Cardiac septum (tissue), 1 donor: ENCODE measurements at regions not wholly inside any gene's neighbourhood (a gene's known extent, or its start where the extent isn't known, plus 50 kb on each side); places are given as distances from the start of the nearest gene placed in this dataset.
"Not testable (repeated sequence)": the region's sequence is repeated elsewhere in the genome, so short reads cannot be mapped to it uniquely, and the experiment has no call there.

ENCODE experiments used
- DNase-seq: peaks from one replicate; pipeline ENCODE4 v3.0.0-alpha.2; 2020; ENCODE audit warnings: low spot score
- intact Hi-C: fragments of 100-400 bp; cut with DNase I; formaldehyde crosslinking; loops from one replicate; pipeline ENCODE4 v1.14.0; 2022
- donor health status: DM: no; HTN: no; CAD: no.

GRCh38 chr1:189783456-189783855 lies 694.2 kb downstream of the BRINP3 start:
- no peak for DNase-seq
- intact Hi-C loops, result no loop called here

DNA sequence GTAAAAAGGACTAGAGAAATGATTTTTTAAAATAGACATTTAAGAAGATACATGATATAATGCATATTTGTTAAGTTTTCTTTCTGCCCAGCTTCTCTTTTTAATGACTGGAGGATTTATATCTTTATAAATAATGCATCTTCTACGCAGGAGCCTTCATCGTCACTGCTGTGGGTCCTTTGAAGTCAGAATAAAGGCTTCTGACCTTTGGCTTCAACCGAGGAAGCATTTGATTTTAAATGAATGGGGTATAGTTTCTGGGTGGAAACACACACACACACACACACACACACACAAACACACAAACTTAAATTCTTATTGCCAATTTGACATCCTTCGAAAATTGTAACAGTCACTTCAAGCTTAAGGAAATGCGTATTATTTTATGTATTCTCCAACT lies 690.9 kb downstream of the BRINP3 start:
- no peak for DNase-seq
- intact Hi-C loops, result no loop called here

DNA sequence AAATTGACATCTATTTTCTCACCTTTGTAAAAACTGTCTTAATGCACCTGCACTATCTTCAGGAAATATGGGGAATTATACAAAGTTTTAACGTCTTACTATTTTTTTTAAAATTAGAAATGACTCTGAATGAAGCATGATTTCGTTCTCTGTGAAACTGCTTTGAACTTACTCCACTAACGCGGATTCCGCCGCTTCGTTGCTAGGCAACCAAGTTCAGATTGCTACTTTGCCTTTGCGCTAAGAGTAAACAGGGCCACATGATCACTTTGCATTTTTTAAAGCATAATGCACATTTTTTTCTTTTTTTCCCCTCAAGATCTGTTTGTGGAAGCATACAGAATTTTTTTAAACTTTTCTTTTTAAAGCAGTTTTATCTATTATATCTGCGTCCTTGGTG lies 690.5 kb downstream of the BRINP3 start:
- intact Hi-C loops, result no loop called here

DNA sequence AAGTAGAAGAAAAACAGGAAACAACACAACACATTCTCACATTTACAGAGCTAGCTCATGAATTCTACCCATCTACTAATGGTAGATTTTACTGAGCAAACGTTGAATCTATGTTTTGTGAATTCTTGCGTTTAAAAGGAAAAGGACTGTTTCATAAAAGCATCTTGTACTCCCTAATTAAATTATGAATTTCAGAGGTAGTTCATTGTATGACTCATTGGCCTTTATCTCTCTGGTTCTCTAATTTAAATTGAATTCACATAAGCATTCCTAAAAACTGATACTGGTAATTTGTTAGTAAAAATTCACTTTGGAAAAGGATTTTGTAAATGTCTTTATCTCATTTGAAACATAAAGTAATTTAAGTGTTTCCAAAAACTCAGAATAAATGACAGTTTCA lies 687.3 kb downstream of the BRINP3 start:
- intact Hi-C loops, result no loop called here

More for the DNA sequence above, 690.5 kb downstream of the BRINP3 start:
- no peak for DNase-seq

GRCh38 chr1:189803364-189803763 lies 674.3 kb downstream of the BRINP3 start:
- no peak for DNase-seq
- intact Hi-C loops, result no loop called here

More for the DNA sequence above, 687.3 kb downstream of the BRINP3 start:
- DNase-seq, result no peak

DNA sequence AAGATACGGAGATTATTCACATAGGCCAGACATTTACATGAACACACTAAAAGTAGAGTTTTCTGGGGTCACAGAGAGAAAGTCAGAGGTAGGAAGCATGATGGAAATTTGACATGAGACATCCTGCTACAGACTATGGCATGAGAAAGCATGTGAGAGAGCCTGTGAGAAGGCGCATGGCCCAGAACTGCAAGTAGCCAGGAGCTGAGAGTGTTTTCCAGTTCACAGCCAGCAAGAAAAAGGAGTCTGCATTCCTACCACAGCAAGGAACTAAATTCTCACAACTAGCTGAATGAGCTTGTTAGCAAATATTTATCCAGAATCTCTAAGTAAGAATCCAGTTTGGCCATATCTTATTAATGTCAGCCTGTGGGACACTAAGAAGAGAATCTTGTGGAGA lies 673.3 kb downstream of the BRINP3 start:
- DNase-seq, result no peak
- intact Hi-C loops, result no loop called here

GRCh38 chr1:189805735-189806134 lies 671.9 kb downstream of the BRINP3 start:
- intact Hi-C loops, result no loop called here

DNA sequence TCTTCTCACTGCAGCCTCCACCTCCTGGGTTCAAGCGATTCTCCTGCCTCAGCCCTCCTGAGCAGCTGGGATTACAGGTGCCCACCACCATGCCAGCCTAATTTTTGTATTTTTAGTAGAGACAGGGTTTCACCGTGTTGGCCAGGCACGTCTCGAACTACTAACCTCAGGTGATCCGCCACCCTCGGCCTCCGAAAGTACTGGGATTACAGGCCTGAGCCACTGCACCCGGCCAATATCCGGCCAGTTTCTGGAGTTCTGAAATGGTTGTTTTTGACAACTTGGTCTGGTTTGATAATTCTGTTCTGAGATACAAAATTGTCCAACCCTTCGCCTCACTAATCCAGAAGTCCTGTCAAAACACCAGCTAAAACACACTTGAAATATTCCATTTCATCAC lies 667.0 kb downstream of the BRINP3 start:
- DNase-seq, intact Hi-C loops: not testable (repeated sequence)

More at GRCh38 chr1:189805735-189806134, 671.9 kb downstream of the BRINP3 start:
- DNase-seq, result no peak

- DNase-seq, result no peak
- intact Hi-C loops, result no loop called here
These were observed 665.7 kb downstream of the BRINP3 start for GRCh38 chr1:189811960-189812359.

DNA sequence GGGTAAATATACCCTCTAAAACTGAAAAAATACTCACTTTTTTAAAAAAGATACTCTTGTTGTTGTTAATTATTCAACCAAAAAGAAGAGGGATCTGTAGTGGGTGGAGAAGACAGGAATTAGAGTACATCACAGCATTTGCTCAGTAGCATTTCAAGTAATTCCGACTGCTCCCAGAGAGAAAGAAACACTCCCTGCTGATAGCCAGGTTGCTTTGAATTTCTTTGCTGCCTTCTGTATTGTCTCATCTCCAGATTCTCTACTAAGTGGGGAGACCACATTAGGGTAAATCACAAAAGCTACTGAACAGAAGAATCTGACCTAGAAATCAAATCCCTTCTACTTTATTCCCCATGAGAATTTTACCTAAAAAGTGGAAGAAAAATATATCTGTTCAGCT lies 661.1 kb downstream of the BRINP3 start:
- intact Hi-C loops, result no loop called here
- DNase-seq, result no peak

- intact Hi-C loops, result no loop called here
- DNase-seq, result no peak
These were observed 657.9 kb downstream of the BRINP3 start for GRCh38 chr1:189819751-189820150.

DNA sequence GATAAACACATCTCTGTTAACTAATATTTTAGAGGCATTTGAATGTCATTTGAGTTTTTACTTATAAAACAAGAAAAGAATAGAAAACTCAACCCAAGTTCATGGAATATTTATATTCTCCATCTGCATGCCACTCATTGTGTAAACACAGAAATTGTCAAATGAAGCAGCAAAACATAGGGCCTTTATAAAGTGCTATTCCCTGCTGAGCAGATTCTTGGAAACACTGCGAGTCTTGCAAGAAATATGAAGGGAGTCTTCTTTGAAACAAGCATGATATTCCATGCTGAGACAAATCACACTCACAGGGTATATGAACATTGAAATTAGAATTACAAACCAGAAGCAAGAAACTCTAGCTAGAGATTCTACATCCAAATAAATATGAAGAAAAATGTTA lies 655.8 kb downstream of the BRINP3 start:
- no peak for DNase-seq
- intact Hi-C loops, result no loop called here

- no peak for DNase-seq
- intact Hi-C loops, result no loop called here
These were observed 642.9 kb downstream of the BRINP3 start for GRCh38 chr1:189834813-189835212.

- DNase-seq, result no peak
- intact Hi-C loops, result no loop called here
These were observed 630.1 kb downstream of the BRINP3 start for GRCh38 chr1:189847613-189848012.

DNA sequence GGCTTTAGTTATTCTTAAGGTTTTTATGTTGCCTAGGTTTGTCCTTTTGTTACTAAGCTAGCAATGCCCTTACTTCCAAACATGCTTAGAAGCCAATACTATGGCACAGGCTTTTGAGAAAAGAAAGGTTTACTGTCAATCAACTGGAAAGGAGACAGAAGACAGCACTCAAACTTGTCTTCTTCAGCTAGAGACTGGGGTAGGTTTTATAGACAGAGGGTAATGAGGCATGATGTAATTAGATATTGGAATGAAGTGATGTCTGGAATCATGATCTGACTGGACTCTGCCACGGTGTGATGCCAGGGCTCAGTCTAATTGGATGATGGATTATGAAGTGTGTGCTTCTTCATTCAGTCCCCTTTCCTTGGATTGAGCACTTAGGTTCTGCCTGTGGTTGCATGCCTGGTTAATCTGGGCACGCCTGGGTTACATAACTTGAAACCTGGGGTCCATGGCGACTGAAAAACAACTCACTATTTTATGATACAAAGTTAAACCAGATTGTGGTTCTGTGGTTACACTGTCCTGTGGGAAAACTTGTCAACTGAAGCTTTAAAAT lies 625.8 kb downstream of the BRINP3 start:
- intact Hi-C loops, result no loop called here
- DNase-seq, result no peak

GRCh38 chr1:189859385-189859977 lies 618.2 kb downstream of the BRINP3 start:
- intact Hi-C loops, result no loop called here
- no peak for DNase-seq

- intact Hi-C loops, result no loop called here
- DNase-seq, result no peak
These were observed 611.1 kb downstream of the BRINP3 start for GRCh38 chr1:189866606-189867005.

DNA sequence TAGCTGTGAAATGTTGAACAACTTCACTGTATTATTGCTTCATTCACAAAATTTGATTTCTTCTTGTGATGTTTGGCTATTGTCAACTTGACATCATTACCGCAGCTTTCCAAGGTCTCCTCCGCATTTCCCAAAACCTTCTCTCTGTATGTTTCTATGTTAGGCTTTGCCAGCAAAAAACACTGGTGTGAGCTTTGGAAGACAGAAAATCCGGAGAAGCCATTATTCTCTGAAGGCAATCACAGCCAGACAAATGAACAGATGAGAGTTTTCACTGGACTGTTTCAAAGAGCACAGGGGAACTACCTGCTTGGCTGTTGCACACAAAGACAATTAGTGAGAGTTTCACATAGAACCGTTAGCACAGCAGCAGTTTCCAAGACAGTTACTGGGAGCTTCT lies 609.6 kb downstream of the BRINP3 start:
- intact Hi-C loops, result no loop called here

GRCh38 chr1:189874715-189875435 lies 602.8 kb downstream of the BRINP3 start:
- DNase-seq, result no peak
- intact Hi-C loops, result no loop called here

More for the DNA sequence above, 609.6 kb downstream of the BRINP3 start:
- no peak for DNase-seq

DNA sequence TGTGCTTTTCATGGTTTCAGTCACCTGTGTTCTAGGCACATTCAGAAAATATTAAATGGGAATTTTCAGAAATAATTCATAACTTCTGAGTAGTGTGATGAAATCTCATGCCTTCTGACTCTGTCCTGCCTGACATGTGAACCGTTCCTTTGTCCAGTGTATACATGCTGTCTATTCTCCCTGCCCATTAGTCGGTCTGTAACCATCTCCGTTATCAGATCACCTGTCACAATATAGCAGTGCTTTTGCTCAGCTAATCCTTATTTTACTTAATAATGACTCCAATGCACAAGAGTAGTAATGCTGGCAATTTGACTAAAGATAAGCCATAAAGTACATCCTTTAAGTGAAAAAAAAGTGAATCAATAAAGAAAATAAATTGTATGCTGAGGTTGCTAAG lies 597.5 kb downstream of the BRINP3 start:
- DNase-seq, result no peak
- intact Hi-C loops, result no loop called here
